ENCODE measurements at regions not wholly inside any gene's neighbourhood (a gene's known extent, or its start where the extent isn't known, plus 50 kb on each side); places are given as distances from the start of the nearest gene placed in this dataset.

GRCh38 chr7:109154748-109155147, 585.1 kb downstream of the DNAJB9 start:
- TF ChIP-seq CTCF (conservative IDR thresholded peaks at IDR 0.05; ENCODE audit: low read depth, low read length) (no peak), EZH2 (IDR thresholded peaks at IDR 0.05; ENCODE audit: low read length, unreplicated experiment) (no peak)

Data from PC-3 (cell line).